ENCODE measurements at regions not wholly inside any gene's neighbourhood (a gene's known extent, or its start where the extent isn't known, plus 50 kb on each side); places are given as distances from the start of the nearest gene placed in this dataset.

DNA sequence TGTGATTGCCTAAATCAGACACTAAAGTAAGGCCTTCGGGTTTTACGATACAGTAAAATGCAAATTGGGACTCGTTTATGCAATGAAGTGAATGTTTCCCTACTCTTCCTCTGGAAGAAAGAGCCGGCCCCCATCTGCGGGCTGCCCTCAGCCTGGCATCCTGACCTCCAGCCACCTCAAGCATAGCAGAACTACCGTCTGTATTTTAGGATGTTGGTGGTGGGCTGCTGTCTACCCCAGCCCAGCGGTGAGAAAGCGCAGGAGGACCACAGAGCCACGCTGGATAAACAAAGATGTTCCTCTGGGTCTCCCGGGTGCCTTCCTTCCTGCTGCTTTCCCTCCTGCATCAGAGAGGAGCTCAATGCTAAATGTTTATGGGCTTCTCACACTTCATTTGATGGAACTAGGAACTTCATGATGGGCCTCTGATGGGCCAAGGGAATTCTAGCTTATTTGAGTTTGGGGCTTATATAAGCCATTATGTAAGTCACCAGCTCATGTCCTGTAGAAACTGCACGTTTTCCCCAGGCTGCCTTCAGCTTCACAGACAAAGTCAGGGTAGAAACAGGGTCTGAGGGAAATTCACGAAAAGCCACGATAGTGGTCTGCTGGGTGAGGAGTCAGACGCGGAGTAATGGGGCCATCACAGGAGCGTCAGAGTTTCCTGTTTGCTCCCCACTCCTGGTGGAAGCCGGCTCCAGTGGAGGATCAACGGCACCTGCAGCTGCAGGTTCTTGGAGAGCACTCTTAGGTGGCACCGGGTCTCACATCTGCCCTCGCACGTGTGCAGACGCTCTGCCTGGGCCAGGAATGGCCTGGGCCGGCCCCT is 287.4 kb downstream of the BRD1 start:
- in situ Hi-C loops (cut with HindIII; ENCODE audit: low pct_unique_long_range_greater_than_20kb, low sequenced_read_pairs): no loop called here
- no TSS peak for BruUV-seq (replicated peaks)
- Histone ChIP-seq H3K36me3 (ENCODE audit: control insufficient read depth, insufficient read depth, low read length) (no peaks in the 10 kb centered on the region), H3K27ac (ENCODE audit: low read length) (no peak overlapping the region), H3K4me1 (ENCODE audit: control insufficient read depth, insufficient read depth, low read length) (no peaks in the 10 kb centered on the region), H3K9me3 (ENCODE audit: control insufficient read depth, insufficient read depth, low read depth, low read length) (no peaks in the 10 kb centered on the region), H3K4me3 (ENCODE audit: low read depth in 2 of 2, low read length in 2 of 2) (no peak overlapping the region), H3K27me3 (ENCODE audit: control insufficient read depth, insufficient read depth, low read length) (no peaks in the 10 kb centered on the region; the same call in 1 of the 2 replicates)
- ChIA-PET CTCF (no interaction called here), POLR2A (no interaction called here)
- DNase-seq (ENCODE audit: low read depth, low spot score): no peak
- TF ChIP-seq POLR2AphosphoS5 (IDR thresholded peaks at IDR 0.05; ENCODE audit: low read depth, low read length) (no peak), TCF7L2 (IDR thresholded peaks at IDR 0.05; ENCODE audit: low read depth, low read length) (no peak), SIN3A (IDR thresholded peaks at IDR 0.05; ENCODE audit: borderline replicate concordance, insufficient read depth, low read depth, low read length) (no peak)
- TF ChIP-seq, protein P1, sequence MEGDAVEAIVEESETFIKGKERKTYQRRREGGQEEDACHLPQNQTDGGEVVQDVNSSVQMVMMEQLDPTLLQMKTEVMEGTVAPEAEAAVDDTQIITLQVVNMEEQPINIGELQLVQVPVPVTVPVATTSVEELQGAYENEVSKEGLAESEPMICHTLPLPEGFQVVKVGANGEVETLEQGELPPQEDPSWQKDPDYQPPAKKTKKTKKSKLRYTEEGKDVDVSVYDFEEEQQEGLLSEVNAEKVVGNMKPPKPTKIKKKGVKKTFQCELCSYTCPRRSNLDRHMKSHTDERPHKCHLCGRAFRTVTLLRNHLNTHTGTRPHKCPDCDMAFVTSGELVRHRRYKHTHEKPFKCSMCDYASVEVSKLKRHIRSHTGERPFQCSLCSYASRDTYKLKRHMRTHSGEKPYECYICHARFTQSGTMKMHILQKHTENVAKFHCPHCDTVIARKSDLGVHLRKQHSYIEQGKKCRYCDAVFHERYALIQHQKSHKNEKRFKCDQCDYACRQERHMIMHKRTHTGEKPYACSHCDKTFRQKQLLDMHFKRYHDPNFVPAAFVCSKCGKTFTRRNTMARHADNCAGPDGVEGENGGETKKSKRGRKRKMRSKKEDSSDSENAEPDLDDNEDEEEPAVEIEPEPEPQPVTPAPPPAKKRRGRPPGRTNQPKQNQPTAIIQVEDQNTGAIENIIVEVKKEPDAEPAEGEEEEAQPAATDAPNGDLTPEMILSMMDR (IDR thresholded peaks at IDR 0.05): no peak
- TF ChIP-seq, protein P2, sequence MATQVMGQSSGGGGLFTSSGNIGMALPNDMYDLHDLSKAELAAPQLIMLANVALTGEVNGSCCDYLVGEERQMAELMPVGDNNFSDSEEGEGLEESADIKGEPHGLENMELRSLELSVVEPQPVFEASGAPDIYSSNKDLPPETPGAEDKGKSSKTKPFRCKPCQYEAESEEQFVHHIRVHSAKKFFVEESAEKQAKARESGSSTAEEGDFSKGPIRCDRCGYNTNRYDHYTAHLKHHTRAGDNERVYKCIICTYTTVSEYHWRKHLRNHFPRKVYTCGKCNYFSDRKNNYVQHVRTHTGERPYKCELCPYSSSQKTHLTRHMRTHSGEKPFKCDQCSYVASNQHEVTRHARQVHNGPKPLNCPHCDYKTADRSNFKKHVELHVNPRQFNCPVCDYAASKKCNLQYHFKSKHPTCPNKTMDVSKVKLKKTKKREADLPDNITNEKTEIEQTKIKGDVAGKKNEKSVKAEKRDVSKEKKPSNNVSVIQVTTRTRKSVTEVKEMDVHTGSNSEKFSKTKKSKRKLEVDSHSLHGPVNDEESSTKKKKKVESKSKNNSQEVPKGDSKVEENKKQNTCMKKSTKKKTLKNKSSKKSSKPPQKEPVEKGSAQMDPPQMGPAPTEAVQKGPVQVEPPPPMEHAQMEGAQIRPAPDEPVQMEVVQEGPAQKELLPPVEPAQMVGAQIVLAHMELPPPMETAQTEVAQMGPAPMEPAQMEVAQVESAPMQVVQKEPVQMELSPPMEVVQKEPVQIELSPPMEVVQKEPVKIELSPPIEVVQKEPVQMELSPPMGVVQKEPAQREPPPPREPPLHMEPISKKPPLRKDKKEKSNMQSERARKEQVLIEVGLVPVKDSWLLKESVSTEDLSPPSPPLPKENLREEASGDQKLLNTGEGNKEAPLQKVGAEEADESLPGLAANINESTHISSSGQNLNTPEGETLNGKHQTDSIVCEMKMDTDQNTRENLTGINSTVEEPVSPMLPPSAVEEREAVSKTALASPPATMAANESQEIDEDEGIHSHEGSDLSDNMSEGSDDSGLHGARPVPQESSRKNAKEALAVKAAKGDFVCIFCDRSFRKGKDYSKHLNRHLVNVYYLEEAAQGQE (IDR thresholded peaks at IDR 0.05; ENCODE audit: insufficient read depth in 1 of 2, low read depth in 2 of 2, low read length in 1 of 2): no peak
- ATAC-seq: no peak
- intact Hi-C loops (cut with micrococcal nuclease; ENCODE audit: unreplicated experiment): no loop called here

DNA sequence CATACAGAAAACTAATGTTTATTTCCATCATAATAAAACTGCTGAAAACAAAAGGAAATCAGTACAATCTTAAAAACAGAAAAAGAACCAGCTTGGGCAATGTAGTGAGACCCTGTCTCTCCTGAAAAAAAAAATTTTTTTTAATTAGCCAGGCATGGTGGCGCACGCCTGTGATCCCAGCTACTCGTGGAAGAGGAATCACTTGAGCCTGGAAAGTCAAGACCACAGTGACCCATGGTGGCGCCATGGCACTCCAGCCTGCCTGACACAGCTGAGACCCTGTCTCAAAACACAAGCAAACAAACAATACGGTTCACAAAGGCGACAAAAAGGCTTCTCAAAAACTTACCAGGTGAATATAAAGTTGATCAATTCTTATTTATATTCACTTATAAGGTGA is 289.7 kb downstream of the BRD1 start:
- TF ChIP-seq, protein P1 (IDR thresholded peaks at IDR 0.05): no peak
- no peak for TF ChIP-seq POLR2AphosphoS5 (IDR thresholded peaks at IDR 0.05; ENCODE audit: low read depth, low read length)
- ATAC-seq (no peak), DNase-seq (ENCODE audit: low read depth, low spot score) (no peak)
- Histone ChIP-seq H3K27me3 (ENCODE audit: control insufficient read depth, insufficient read depth, low read length) (no peaks in the 10 kb centered on the region), H3K27ac (ENCODE audit: low read length) (no peak overlapping the region), H3K4me3 (ENCODE audit: low read depth in 2 of 2, low read length in 2 of 2) (no peak overlapping the region), H3K36me3 (ENCODE audit: control insufficient read depth, insufficient read depth, low read length) (no peaks in the 10 kb centered on the region), H3K9me3 (ENCODE audit: control insufficient read depth, insufficient read depth, low read depth, low read length) (no peaks in the 10 kb centered on the region), H3K4me1 (ENCODE audit: control insufficient read depth, insufficient read depth, low read length) (no peaks in the 10 kb centered on the region)
- no TSS peak for BruUV-seq (replicated peaks)
- in situ Hi-C loops (cut with HindIII; ENCODE audit: low pct_unique_long_range_greater_than_20kb, low sequenced_read_pairs) (no loop called here), intact Hi-C loops (cut with micrococcal nuclease; ENCODE audit: unreplicated experiment) (no loop called here)
- ChIA-PET CTCF (no interaction called here), POLR2A (no interaction called here)

Data from Panc1 (cell line).